Bronchial epithelial cell (primary cell): ENCODE measurements at regions not wholly inside any gene's neighbourhood (a gene's known extent, or its start where the extent isn't known, plus 50 kb on each side); places are given as distances from the start of the nearest gene placed in this dataset.

Source experiments
- DNase-seq: peaks from one replicate; pipeline ENCODE4 v3.0.0-alpha.2; 2010; ENCODE audit warnings: low read depth
- FAIRE-seq: peaks from 2 replicates; lab custom pipeline; 2011; peaks lifted over from hg19 to GRCh38; lab: Jason Lieb, UNC
- H3K27me3 ChIP-seq: 2 replicates; pipeline ENCODE4 v1.5.1; 2011; ENCODE audit warnings: low read length; ENCODE audit not compliant: control insufficient read depth, insufficient read depth
- H3K36me3 ChIP-seq: 2 replicates; pipeline ENCODE4 v1.5.1; 2011; ENCODE audit warnings: low read length; ENCODE audit not compliant: control insufficient read depth, insufficient read depth
- H3K4me3 ChIP-seq: 2 replicates; pipeline ENCODE4 v1.5.1; 2011; ENCODE audit warnings: mild to moderate bottlenecking, low read depth, low read length, control low read depth
- CTCF ChIP-seq: IDR thresholded peaks from 2 replicates; pipeline ENCODE4 v1.5.1; 2011; ENCODE audit warnings: mild to moderate bottlenecking, moderate library complexity, low read length, control low read depth, inconsistent platforms; ENCODE audit not compliant: insufficient read depth, severe bottlenecking

- no peak for TF ChIP-seq CTCF
- FAIRE-seq (no peak), DNase-seq (no peak)
Measured at GRCh38 chr4:66416425-66416824, 746.1 kb upstream of the EPHA5 start.

GRCh38 chr4:66404141-66404540, 733.9 kb upstream of the EPHA5 start:
- no peaks in the 10 kb centered on the region for H3K27me3 ChIP-seq
- no peak for DNase-seq
- no peaks in the 10 kb centered on the region for H3K36me3 ChIP-seq
- no peak for FAIRE-seq
- H3K4me3 ChIP-seq = no peak overlapping the region
- TF ChIP-seq CTCF = no peak

More at GRCh38 chr4:66416425-66416824, 746.1 kb upstream of the EPHA5 start:
- Histone ChIP-seq H3K27me3 (no peaks in the 10 kb centered on the region), H3K36me3 (no peaks in the 10 kb centered on the region), H3K4me3 (no peak overlapping the region)

GRCh38 chr4:66376921-66377320, 706.6 kb upstream of the EPHA5 start:
- H3K27me3 ChIP-seq = no peaks in the 10 kb centered on the region
- TF ChIP-seq CTCF = no peak
- FAIRE-seq (no peak), DNase-seq (no peak)
- H3K36me3 ChIP-seq = no peaks in the 10 kb centered on the region
- no peak overlapping the region for H3K4me3 ChIP-seq

- Histone ChIP-seq H3K27me3 (no peaks in the 10 kb centered on the region), H3K36me3 (no peaks in the 10 kb centered on the region), H3K4me3 (no peak overlapping the region)
- FAIRE-seq = no peak
- TF ChIP-seq CTCF = no peak
- no peak for DNase-seq
Measured at GRCh38 chr4:66376396-66376795, 706.1 kb upstream of the EPHA5 start.

GRCh38 chr4:66373268-66373667, 703.0 kb upstream of the EPHA5 start:
- FAIRE-seq (no peak), DNase-seq (no peak)
- TF ChIP-seq CTCF = no peak
- Histone ChIP-seq H3K27me3 (no peaks in the 10 kb centered on the region), H3K4me3 (no peak overlapping the region), H3K36me3 (no peaks in the 10 kb centered on the region)

GRCh38 chr4:66372706-66373105, 702.4 kb upstream of the EPHA5 start:
- TF ChIP-seq CTCF = no peak
- Histone ChIP-seq H3K4me3 (no peak overlapping the region), H3K36me3 (no peaks in the 10 kb centered on the region), H3K27me3 (no peaks in the 10 kb centered on the region)
- FAIRE-seq (no peak), DNase-seq (no peak)
